GM18868 (cell line): ENCODE measurements at regions not wholly inside any gene's neighbourhood (a gene's known extent, or its start where the extent isn't known, plus 50 kb on each side); places are given as distances from the start of the nearest gene placed in this dataset.

Source experiments
- ATAC-seq: cut with Tn5 transposase; IDR thresholded peaks from one replicate; pipeline ENCODE4 v1.9.1; 2021; ENCODE audit warnings: mild to moderate bottlenecking, moderate library complexity; ENCODE audit not compliant: unreplicated experiment

GRCh38 chr6:115728171-115728570 lies 332.5 kb downstream of the FRK start:
- no peak for ATAC-seq

DNA sequence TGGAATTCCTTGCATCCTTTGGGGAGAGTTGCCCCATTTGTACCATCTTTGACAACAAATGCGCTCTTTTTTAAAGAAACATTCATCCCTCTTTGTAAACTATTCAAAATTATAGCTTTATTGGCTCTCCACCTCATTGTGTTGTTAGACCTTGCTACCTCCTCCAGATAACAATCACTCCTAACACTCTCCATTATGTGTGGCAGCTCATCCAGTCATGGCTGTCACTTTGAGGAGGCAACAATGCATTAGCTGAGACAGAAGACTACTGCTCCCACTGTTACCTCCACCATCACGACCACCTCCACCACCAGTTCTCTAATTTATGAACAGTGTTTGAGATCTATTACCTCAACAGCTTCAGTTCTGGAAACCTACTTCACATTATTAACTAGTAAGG lies 339.1 kb downstream of the FRK start:
- no peak for ATAC-seq

GRCh38 chr6:115720900-115721299 lies 339.8 kb downstream of the FRK start:
- ATAC-seq: no peak

GRCh38 chr6:115717472-115717871 lies 343.2 kb downstream of the FRK start:
- ATAC-seq: peak; percentile 45

DNA sequence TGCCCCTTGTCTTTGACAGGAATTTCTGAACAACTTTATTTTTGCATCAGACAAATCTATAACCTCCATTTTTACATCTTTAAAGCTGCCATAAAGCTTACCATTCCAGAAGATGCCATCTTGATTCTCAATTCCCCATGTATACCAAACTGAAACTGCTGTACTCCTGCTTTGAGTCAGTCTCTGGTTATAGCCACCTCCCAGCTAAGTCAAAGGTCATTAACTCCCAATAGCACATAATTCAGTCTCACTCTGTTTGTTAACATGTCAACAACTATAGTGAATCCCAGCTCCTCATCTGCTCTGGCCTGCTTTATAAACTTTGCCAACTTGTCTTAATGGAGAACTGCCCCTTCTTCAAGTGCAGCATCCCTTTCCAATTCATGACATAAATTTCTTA lies 343.6 kb downstream of the FRK start:
- ATAC-seq: peak; percentile 93

DNA sequence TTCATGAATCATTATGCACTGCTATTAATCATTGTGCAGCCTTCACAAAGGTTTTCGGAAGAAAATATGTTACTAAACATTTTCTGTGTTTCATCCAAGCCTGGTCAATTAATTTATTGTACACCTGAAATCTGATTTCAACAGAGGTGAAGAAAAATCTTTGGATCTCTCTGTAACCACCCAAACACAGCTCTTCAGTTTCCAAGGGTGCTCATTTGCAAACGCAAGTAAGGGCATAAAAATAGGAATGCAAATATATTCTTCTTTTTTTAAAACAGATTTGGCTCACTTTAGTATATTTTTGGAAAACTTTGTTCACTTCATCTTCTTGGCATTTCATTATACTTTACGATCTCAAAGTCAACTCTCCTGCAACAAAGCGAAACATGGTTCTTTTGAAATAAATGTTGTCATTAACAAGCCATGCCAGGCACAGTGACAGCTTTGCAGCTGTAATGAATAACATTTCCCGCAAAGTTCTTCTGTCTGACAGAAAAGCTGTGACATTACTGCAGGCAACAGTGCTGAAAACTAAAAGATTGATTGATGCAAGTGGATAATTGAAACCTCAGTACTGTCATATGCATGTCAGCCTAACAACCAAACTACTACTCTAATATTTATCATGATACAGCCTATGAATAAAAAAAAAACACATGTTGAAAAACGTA lies 348.3 kb downstream of the FRK start:
- no peak for ATAC-seq

DNA sequence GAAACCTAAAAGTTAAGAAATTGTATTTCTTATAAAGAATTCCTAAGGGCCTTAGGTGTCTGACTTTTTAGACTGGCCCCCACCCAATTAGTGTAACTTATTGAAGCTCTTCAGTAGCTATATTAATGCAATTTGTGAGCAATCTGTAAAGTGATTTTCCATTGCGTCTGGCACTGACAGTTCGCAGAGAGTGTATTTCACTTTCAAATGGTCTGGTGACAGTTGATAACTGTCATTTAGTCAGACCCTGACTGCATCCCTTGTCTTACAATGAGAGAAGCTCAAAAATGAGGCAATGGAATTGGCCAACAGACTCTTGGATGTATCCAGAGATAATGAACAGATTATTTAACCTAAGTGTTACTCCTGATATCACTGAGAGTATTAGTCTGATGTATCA lies 351.8 kb downstream of the FRK start:
- ATAC-seq: no peak

DNA sequence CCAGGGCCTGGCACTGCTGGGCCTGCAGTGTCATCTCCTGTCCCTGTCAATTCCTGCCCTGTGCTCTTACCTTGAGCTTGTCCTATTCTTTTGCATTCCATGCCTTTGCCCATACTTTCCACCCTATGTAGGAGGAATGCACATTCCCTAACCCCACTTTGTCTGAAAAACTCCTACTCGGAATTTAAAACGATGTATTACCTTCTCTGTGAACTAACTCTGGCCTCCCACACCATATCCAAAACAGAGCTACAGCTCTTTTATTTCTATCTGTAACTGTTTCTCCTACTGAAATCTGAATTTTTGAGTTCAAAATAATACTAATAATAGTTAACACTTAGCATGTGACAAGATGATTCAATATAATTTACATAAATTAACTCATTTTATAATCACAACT lies 353.7 kb downstream of the FRK start:
- ATAC-seq: no peak

DNA sequence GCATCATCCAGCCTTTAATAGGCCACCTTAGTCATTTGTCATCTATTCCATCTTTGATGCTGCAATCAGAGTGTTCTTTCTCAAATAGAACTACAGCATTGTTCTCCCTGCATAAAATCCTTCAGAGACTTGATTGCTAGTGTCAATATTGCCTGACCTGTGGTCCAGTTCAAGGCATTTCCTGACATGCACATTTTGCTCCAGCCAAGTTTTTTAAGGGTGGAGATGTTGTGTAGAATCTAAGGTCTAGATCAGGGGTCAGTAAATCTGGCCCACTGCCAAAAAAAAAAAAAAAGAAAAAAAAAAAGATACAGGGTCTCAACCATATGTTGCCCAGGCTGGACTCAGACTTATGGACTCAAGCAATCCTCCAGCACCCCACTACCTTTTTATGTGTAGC lies 354.4 kb downstream of the FRK start:
- ATAC-seq: no peak

DNA sequence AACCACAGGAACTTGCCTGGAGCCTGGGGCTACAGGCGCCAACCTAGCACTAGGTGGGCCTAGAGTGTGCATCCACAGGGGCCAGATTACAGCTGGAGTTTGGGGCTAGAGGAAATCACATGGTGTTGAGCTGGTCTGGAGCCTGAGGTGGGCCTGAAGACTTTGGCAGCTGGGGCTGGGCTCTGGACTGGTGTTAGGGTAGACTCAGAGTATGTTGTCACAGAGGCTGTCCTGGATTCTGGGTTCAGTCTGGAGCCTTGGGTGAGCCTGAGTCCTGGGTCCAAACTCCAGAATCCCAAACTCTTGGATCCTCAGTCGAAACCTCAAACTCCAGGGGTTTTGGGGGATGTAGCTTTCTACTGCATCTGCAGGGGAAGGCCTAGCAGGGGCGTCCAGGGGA lies 356.7 kb downstream of the FRK start:
- no peak for ATAC-seq

- no peak for ATAC-seq
Observed at GRCh38 chr6:115691433-115691832, 369.3 kb downstream of the FRK start.

DNA sequence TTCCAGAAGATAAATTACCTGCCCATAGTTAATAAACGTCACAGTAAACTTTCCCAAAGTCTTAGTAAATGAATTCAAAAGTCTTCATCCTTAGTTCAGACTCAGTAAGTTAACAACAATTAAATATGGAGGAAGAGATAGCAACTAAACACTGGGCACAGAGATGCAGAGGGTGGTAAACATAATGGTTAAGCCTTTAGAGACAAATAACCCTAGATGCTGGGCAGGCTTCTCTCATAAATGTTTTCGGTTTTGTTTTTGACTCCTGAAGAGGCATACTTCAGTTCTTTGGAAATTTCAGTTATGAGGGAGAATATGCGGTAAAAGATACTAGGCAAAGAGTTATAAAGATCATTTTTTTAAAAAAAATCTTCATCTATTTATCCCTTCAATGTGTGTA lies 369.8 kb downstream of the FRK start:
- no peak for ATAC-seq

- no peak for ATAC-seq
Observed at GRCh38 chr6:115681978-115682775, 378.5 kb downstream of the FRK start.

GRCh38 chr6:115680621-115681020 lies 380.1 kb downstream of the FRK start:
- ATAC-seq: no peak

GRCh38 chr6:115677198-115677597 lies 383.5 kb downstream of the FRK start:
- ATAC-seq: no peak

DNA sequence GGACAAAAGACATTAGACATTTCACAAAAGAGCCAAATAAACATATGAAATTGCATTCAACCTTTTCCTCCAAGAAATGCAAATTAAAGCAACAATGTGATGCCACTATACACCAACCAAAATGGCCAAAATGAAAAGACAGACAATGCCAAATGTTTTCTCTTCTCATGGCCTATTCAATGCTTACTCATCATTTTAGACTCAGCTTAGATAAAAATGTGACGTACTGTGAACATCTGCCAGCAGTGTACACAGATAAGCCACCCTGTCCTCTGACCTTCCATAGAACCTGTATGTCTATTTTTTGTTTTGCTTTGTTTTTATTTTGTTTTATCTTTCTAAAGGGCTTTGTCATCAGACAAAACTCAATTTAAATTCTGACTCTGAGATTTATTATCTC lies 385.2 kb downstream of the FRK start:
- no peak for ATAC-seq

DNA sequence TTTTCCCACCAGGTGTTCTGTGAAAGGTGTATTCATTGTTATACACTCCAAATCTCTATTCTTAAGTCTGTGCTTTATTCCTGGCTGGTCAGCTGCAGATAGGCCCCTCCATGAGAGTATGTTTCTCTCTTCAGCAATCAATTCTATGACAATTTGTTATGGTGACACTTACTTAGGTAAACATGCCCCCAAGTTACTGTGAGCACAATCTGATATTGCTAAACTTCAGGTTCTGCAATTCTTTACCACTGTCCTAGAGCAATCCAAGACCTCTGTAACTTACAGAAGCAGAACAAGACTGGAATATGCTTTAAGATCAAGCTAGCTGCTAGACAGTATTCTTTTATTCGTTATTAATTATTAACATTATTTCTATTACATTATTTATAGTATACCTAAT lies 391.9 kb downstream of the FRK start:
- no peak for ATAC-seq

DNA sequence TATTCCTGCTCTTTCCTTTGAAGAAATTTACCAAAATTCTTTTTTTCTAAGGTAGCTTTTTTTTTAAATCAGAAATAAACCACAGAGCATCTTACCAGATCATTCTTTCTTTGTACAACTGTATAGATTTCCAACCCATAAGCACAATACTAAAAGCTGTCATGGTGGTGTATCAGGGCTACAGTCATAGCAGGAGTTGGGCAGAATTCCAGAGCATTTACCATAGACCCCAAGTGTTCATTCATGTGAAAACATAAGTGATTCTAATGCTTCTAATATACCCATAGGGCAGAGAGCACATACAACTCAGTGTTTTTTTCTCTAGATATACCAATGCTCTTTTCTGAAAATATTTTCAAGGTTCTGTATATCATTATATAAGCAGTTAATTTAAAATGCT lies 392.5 kb downstream of the FRK start:
- ATAC-seq: no peak

GRCh38 chr6:115667478-115668026 lies 393.1 kb downstream of the FRK start:
- ATAC-seq: no peak

GRCh38 chr6:115666997-115667396 lies 393.7 kb downstream of the FRK start:
- no peak for ATAC-seq

GRCh38 chr6:115665310-115665709 lies 395.4 kb downstream of the FRK start:
- no peak for ATAC-seq

DNA sequence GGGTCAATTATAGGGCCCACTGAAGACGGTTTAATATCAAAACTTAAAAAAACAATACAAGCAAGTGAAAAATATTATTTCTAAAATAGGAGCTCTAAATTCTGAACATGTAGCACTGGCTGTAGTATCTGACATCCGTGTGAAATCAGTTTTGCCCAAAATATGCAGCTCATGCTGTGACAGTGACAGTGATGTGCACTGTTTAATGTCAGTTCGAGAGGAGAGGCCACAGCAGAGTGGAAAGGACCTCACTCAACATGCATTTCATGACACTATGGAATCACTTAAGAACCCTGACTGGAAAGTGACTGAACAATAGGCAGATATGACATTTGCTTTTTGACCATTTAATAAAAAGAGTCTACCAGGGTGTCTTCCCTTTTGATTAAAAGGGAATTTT lies 397.0 kb downstream of the FRK start:
- no peak for ATAC-seq
